ENCODE measurements at regions not wholly inside any gene's neighbourhood (a gene's known extent, or its start where the extent isn't known, plus 50 kb on each side); places are given as distances from the start of the nearest gene placed in this dataset.
A peak's percentile ranks its signal among the peaks of the same experiment; 100 is the strongest.

DNA sequence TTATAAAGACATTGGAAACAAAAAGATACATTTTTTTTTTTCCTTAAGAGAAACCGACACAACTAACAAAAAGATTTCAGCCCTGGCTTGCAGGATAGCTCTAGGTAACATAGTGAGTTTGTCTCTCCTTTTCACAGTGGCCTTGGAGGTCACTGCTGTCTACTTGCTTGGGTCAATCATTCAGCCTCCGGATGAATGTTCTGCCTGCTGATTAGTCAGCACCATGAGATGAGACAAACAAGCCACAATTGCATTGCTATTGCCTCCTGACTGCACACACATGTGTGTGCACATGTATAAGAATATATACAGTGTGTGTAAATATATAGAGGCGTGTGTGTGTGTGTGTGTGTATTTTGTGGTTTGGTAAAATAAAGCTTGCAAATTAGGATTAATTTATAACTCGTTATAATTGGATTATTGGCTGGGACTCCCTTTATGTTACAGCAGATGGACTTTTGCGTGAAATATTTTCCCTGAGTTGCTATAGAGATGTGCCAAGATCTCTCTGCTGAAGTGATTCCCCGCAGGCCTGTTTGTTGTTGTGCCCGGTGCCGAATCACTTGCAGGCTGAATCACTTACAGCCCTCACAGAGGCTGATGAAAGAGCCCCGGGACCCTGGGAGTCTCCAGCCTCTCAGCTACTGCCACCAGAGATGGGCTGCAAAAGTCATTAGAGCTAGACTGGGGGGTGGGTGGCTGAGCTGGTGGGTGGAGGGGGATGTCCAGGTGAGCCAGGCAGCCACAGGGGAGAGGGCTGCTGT, 161.2 kb downstream of the FGF18 start:
- WGBS, 2 donors: 58 to 65% methylated on average over 9 of the region's 9 CpGs
- H3K27ac ChIP-seq: no peak overlapping the region
- H3K36me3 ChIP-seq: no peaks in the 10 kb centered on the region
- no peak for TF ChIP-seq POLR2AphosphoS5 (IDR thresholded peaks at IDR 0.05)
- TF ChIP-seq POLR2A (IDR thresholded peaks at IDR 0.05): no peak
- TF ChIP-seq EP300 (IDR thresholded peaks at IDR 0.05): no peak
- TF ChIP-seq CTCF (IDR thresholded peaks at IDR 0.05): no peak
- no peak overlapping the region for H3K4me3 ChIP-seq
- no peaks in the 10 kb centered on the region for H3K9me3 ChIP-seq
- DNase-seq (no peak), ATAC-seq (ENCODE audit: low FRiP score in 2 of 2) (peak in 1 of 2 donors; percentile 10)
- H3K4me1 ChIP-seq: no peaks in the 10 kb centered on the region
- no peaks in the 10 kb centered on the region for H3K27me3 ChIP-seq

GRCh38 chr5:171581781-171582180, 162.3 kb downstream of the FGF18 start:
- 76% methylated on average over 7 of the region's 7 CpGs for WGBS, 2 donors
- no peak for TF ChIP-seq POLR2AphosphoS5 (IDR thresholded peaks at IDR 0.05)
- TF ChIP-seq CTCF (IDR thresholded peaks at IDR 0.05): no peak
- TF ChIP-seq POLR2A (IDR thresholded peaks at IDR 0.05): no peak
- TF ChIP-seq EP300 (IDR thresholded peaks at IDR 0.05): no peak
- ATAC-seq (ENCODE audit: low FRiP score in 2 of 2): no peak
- H3K36me3 ChIP-seq: no peaks in the 10 kb centered on the region
- H3K4me3 ChIP-seq: no peak overlapping the region
- no peaks in the 10 kb centered on the region for H3K4me1 ChIP-seq
- no peak overlapping the region for H3K27ac ChIP-seq
- H3K27me3 ChIP-seq: no peaks in the 10 kb centered on the region
- H3K9me3 ChIP-seq: no peaks in the 10 kb centered on the region
- DNase-seq: no peak

- Histone ChIP-seq H3K4me1 (no peaks in the 10 kb centered on the region), H3K27me3 (no peaks in the 10 kb centered on the region), H3K9me3 (no peaks in the 10 kb centered on the region), H3K27ac (no peak overlapping the region), H3K4me3 (no peak overlapping the region), H3K36me3 (no peaks in the 10 kb centered on the region)
- WGBS, 2 donors: 74 to 79% methylated on average over 5 of the region's 5 CpGs
- TF ChIP-seq CTCF (IDR thresholded peaks at IDR 0.05) (no peak), EP300 (IDR thresholded peaks at IDR 0.05) (no peak), POLR2AphosphoS5 (IDR thresholded peaks at IDR 0.05) (no peak), POLR2A (IDR thresholded peaks at IDR 0.05) (no peak)
- ATAC-seq (ENCODE audit: low FRiP score in 2 of 2) (no peak), DNase-seq (no peak)
These were observed 163.4 kb downstream of the FGF18 start for GRCh38 chr5:171582849-171583248.

DNA sequence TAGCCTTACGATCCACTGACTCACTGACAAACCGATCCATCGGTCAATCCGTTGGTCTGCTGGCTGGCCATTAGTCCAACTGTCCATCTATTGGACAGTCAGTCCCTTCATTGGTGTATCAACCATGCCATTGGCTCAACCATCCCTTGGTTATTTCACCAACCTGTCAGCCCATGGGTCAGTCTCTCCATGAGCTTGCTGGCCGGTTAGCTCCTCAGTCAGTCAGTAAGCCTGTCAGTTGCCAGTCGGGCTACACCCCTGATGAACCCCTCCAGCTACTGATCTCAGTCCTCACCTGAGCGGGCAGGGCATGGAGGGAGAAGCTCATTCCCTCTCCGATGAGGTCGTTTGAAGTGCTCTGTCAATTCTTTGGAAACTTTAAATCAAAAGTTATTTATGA, 166.5 kb downstream of the FGF18 start:
- no peak overlapping the region for H3K4me3 ChIP-seq
- H3K27me3 ChIP-seq: no peaks in the 10 kb centered on the region
- no peaks in the 10 kb centered on the region for H3K9me3 ChIP-seq
- H3K36me3 ChIP-seq: no peaks in the 10 kb centered on the region
- 85 to 86% methylated on average over 9 of the region's 9 CpGs for WGBS, 2 donors
- no peak for DNase-seq
- no peaks in the 10 kb centered on the region for H3K4me1 ChIP-seq
- no peak for TF ChIP-seq POLR2A (IDR thresholded peaks at IDR 0.05)
- TF ChIP-seq CTCF (IDR thresholded peaks at IDR 0.05): no peak
- TF ChIP-seq POLR2AphosphoS5 (IDR thresholded peaks at IDR 0.05): no peak
- no peak for TF ChIP-seq EP300 (IDR thresholded peaks at IDR 0.05)
- no peak overlapping the region for H3K27ac ChIP-seq
- no peak for ATAC-seq (ENCODE audit: low FRiP score in 2 of 2)

DNA sequence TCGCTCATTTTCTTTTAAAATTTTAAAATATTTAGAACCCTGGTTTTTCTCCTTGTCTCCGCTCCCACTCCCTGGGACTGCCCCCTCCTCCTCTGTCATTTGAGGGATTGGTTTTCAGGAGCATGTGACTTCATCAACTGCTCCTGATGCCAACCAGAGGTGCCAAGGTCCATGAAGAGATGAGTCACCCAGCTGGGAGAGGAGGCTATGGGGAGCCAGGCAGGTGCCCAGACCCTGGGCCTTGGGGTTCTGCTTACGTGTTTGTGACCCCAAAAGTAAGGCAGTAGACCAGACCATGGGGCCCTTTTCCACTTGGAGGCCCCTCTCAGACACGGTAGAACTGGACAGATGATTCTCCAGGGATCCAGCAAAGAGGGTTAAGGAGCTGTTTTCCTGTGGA, 167.0 kb downstream of the FGF18 start:
- Histone ChIP-seq H3K36me3 (no peaks in the 10 kb centered on the region), H3K4me1 (no peaks in the 10 kb centered on the region), H3K27me3 (no peaks in the 10 kb centered on the region), H3K4me3 (no peak overlapping the region), H3K27ac (no peak overlapping the region), H3K9me3 (no peaks in the 10 kb centered on the region)
- no peak for DNase-seq
- WGBS, 2 donors: 66 to 72% methylated on average over 4 of the region's 4 CpGs
- no peak for ATAC-seq (ENCODE audit: low FRiP score in 2 of 2)
- TF ChIP-seq POLR2AphosphoS5 (IDR thresholded peaks at IDR 0.05): no peak
- no peak for TF ChIP-seq POLR2A (IDR thresholded peaks at IDR 0.05)
- TF ChIP-seq EP300 (IDR thresholded peaks at IDR 0.05): no peak
